Kidney epithelial cell (primary cell): ENCODE measurements at regions not wholly inside any gene's neighbourhood (a gene's known extent, or its start where the extent isn't known, plus 50 kb on each side); places are given as distances from the start of the nearest gene placed in this dataset.

Experiments used
- DNase-seq: peaks from one replicate; pipeline ENCODE4 v3.0.0-alpha.2; 2010; ENCODE audit warnings: low read depth
- H3K27me3 ChIP-seq: 2 replicates; pipeline ENCODE4 v1.6.0; 2011; ENCODE audit warnings: low read length; ENCODE audit not compliant: control insufficient read depth, insufficient read depth
- H3K36me3 ChIP-seq: 2 replicates; pipeline ENCODE4 v1.5.1; 2011; ENCODE audit warnings: low read length; ENCODE audit not compliant: control insufficient read depth, insufficient read depth
- H3K4me3 ChIP-seq: 2 replicates; pipeline ENCODE4 v1.5.1; 2011; ENCODE audit warnings: low read depth, mild to moderate bottlenecking, control low read depth, low read length
- CTCF ChIP-seq: IDR thresholded peaks from 2 replicates; pipeline ENCODE4 v1.5.1; 2011; ENCODE audit warnings: mild to moderate bottlenecking, moderate library complexity, low read length, control low read depth, inconsistent platforms; ENCODE audit not compliant: insufficient read depth, poor library complexity, severe bottlenecking

GRCh38 chr4:121457278-121457875, 76.6 kb upstream of the QRFPR start:
- no peak for TF ChIP-seq CTCF
- no peak for DNase-seq
- H3K36me3 ChIP-seq = no peaks in the 10 kb centered on the region
- no peaks in the 10 kb centered on the region for H3K27me3 ChIP-seq
- H3K4me3 ChIP-seq = no peak overlapping the region

- no peak for DNase-seq
- H3K27me3 ChIP-seq = no peaks in the 10 kb centered on the region
Measured at GRCh38 chr4:121455285-121455684, 74.5 kb upstream of the QRFPR start.

GRCh38 chr4:121454251-121454979, 73.6 kb upstream of the QRFPR start:
- Histone ChIP-seq H3K36me3 (no peaks in the 10 kb centered on the region), H3K4me3 (no peak overlapping the region), H3K27me3 (no peaks in the 10 kb centered on the region)
- DNase-seq = no peak
- TF ChIP-seq CTCF = no peak

More at GRCh38 chr4:121455285-121455684, 74.5 kb upstream of the QRFPR start:
- TF ChIP-seq CTCF = no peak
- Histone ChIP-seq H3K36me3 (no peaks in the 10 kb centered on the region), H3K4me3 (no peak overlapping the region)

- DNase-seq = no peak
- no peaks in the 10 kb centered on the region for H3K27me3 ChIP-seq
- TF ChIP-seq CTCF = no peak
Measured at GRCh38 chr4:121451310-121451709, 70.5 kb upstream of the QRFPR start.

GRCh38 chr4:121449416-121449815, 68.6 kb upstream of the QRFPR start:
- no peaks in the 10 kb centered on the region for H3K27me3 ChIP-seq
- DNase-seq = peak; percentile 79
- TF ChIP-seq CTCF = no peak
- no peaks in the 10 kb centered on the region for H3K36me3 ChIP-seq
- H3K4me3 ChIP-seq = no peak overlapping the region

More at GRCh38 chr4:121451310-121451709, 70.5 kb upstream of the QRFPR start:
- Histone ChIP-seq H3K4me3 (no peak overlapping the region), H3K36me3 (no peaks in the 10 kb centered on the region)
